ENCODE measurements at regions not wholly inside any gene's neighbourhood (a gene's known extent, or its start where the extent isn't known, plus 50 kb on each side); places are given as distances from the start of the nearest gene placed in this dataset.

DNA sequence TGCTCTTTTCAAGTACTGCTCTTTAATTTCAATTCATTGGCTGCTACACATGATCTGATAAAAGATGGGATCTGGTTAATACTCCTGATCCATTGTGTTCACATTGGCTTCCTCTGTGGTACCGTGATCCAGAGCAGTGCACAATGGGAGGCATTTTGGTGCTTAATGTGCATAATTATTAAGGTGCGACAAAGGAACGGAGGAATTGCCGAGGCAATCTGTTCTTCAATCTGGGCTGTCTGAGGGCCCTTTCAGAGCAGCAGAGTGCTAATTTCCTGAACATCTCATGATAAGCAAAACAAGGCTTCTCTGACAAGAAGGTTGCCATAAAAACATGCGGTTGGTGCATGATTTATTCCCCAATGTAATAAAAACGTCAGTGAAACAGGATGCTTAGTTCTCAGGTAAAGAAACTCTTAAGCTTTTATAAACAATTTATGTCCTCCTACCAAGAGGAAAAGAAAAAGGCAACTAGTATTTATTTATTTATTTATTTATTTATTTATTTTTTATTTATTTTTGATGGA lies 64.0 kb upstream of the EPHA3 start:
- WGBS (ENCODE audit: low lambda C conversion rate): 0% methylated on average over 6 of the region's 6 CpGs
- no peaks in the 10 kb centered on the region for H3F3A ChIP-seq (replicated peaks; ENCODE audit: insufficient read depth)
- no peaks in the 10 kb centered on the region for H3K9me3 ChIP-seq
- H3K4me3 ChIP-seq (ENCODE audit: low read depth in 2 of 2, low read length in 1 of 2): no peak overlapping the region
- H3K79me2 ChIP-seq (ENCODE audit: insufficient read depth): no peaks in the 10 kb centered on the region
- ChIA-PET CTCF (no interaction called here), POLR2A (no interaction called here)
- no peaks in the 10 kb centered on the region for H3K36me3 ChIP-seq (replicated peaks in 1 of 2; ENCODE audit: control insufficient read depth in 1 of 2, insufficient read depth in 2 of 2, low read length in 1 of 2)
- no peaks in the 10 kb centered on the region for H3K4me1 ChIP-seq (ENCODE audit: control insufficient read depth in 1 of 2, insufficient read depth in 2 of 2, low read depth in 1 of 2, low read length in 1 of 2)
- TF ChIP-seq FOXM1 (IDR thresholded peaks at IDR 0.05; ENCODE audit: low read depth) (no peak), SMC3 (IDR thresholded peaks at IDR 0.05; ENCODE audit: low read depth, low read length) (no peak), USF2 (IDR thresholded peaks at IDR 0.05; ENCODE audit: borderline replicate concordance, low read depth, low read length) (no peak), ELF1 (IDR thresholded peaks at IDR 0.05) (no peak), PBX3 (IDR thresholded peaks at IDR 0.05) (no peak), CHD2 (IDR thresholded peaks at IDR 0.05; ENCODE audit: low read length, partially characterized antibody) (no peak), RCOR1 (IDR thresholded peaks at IDR 0.05; ENCODE audit: low read length) (no peak), FOSL2 (IDR thresholded peaks at IDR 0.05; ENCODE audit: borderline replicate concordance, low read depth) (no peak), RFX5 (IDR thresholded peaks at IDR 0.05; ENCODE audit: low read length) (no peak), POLR2AphosphoS5 (IDR thresholded peaks at IDR 0.05; ENCODE audit: low read depth, low read length) (no peak), MEF2A (IDR thresholded peaks at IDR 0.05; ENCODE audit: borderline replicate concordance, low read depth) (no peak), GATA2 (CRISPR knock-in tag; IDR thresholded peaks at IDR 0.05) (no peak), FOXJ3 (CRISPR knock-in tag; IDR thresholded peaks at IDR 0.05) (no peak)
- TF ChIP-seq, protein P1, sequence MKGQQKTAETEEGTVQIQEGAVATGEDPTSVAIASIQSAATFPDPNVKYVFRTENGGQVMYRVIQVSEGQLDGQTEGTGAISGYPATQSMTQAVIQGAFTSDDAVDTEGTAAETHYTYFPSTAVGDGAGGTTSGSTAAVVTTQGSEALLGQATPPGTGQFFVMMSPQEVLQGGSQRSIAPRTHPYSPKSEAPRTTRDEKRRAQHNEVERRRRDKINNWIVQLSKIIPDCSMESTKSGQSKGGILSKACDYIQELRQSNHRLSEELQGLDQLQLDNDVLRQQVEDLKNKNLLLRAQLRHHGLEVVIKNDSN (IDR thresholded peaks at IDR 0.05; ENCODE audit: borderline replicate concordance, low read depth): no peak
- TF ChIP-seq, protein P2, sequence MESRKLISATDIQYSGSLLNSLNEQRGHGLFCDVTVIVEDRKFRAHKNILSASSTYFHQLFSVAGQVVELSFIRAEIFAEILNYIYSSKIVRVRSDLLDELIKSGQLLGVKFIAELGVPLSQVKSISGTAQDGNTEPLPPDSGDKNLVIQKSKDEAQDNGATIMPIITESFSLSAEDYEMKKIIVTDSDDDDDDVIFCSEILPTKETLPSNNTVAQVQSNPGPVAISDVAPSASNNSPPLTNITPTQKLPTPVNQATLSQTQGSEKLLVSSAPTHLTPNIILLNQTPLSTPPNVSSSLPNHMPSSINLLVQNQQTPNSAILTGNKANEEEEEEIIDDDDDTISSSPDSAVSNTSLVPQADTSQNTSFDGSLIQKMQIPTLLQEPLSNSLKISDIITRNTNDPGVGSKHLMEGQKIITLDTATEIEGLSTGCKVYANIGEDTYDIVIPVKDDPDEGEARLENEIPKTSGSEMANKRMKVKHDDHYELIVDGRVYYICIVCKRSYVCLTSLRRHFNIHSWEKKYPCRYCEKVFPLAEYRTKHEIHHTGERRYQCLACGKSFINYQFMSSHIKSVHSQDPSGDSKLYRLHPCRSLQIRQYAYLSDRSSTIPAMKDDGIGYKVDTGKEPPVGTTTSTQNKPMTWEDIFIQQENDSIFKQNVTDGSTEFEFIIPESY (IDR thresholded peaks at IDR 0.05; ENCODE audit: borderline replicate concordance, low read depth): no peak
- TF ChIP-seq, protein P3, sequence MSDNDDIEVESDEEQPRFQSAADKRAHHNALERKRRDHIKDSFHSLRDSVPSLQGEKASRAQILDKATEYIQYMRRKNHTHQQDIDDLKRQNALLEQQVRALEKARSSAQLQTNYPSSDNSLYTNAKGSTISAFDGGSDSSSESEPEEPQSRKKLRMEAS (IDR thresholded peaks at IDR 0.05; ENCODE audit: low read depth): no peak
- TF ChIP-seq, protein P4, sequence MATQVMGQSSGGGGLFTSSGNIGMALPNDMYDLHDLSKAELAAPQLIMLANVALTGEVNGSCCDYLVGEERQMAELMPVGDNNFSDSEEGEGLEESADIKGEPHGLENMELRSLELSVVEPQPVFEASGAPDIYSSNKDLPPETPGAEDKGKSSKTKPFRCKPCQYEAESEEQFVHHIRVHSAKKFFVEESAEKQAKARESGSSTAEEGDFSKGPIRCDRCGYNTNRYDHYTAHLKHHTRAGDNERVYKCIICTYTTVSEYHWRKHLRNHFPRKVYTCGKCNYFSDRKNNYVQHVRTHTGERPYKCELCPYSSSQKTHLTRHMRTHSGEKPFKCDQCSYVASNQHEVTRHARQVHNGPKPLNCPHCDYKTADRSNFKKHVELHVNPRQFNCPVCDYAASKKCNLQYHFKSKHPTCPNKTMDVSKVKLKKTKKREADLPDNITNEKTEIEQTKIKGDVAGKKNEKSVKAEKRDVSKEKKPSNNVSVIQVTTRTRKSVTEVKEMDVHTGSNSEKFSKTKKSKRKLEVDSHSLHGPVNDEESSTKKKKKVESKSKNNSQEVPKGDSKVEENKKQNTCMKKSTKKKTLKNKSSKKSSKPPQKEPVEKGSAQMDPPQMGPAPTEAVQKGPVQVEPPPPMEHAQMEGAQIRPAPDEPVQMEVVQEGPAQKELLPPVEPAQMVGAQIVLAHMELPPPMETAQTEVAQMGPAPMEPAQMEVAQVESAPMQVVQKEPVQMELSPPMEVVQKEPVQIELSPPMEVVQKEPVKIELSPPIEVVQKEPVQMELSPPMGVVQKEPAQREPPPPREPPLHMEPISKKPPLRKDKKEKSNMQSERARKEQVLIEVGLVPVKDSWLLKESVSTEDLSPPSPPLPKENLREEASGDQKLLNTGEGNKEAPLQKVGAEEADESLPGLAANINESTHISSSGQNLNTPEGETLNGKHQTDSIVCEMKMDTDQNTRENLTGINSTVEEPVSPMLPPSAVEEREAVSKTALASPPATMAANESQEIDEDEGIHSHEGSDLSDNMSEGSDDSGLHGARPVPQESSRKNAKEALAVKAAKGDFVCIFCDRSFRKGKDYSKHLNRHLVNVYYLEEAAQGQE (IDR thresholded peaks at IDR 0.05; ENCODE audit: low read depth, low read length): no peak
- no peak overlapping the region for H3K9ac ChIP-seq
- H3K4me2 ChIP-seq: no peak overlapping the region
- no peak overlapping the region for H3K27ac ChIP-seq (ENCODE audit: low read depth in 2 of 2, low read length in 1 of 2)
- H2AFZ ChIP-seq (ENCODE audit: low read depth): no peak overlapping the region
- H3K9me2 ChIP-seq: no peaks in the 10 kb centered on the region
- no peak for DNase-seq
- H4K20me1 ChIP-seq (ENCODE audit: insufficient read depth): no peaks in the 10 kb centered on the region
- no peaks in the 10 kb centered on the region for H3K27me3 ChIP-seq (ENCODE audit: insufficient read depth)
